A673 (cell line): ENCODE measurements at regions not wholly inside any gene's neighbourhood (a gene's known extent, or its start where the extent isn't known, plus 50 kb on each side); places are given as distances from the start of the nearest gene placed in this dataset.

Source experiments
- BruUV-seq: library from RNA; stranded (reverse); fragments of 400-500 nt; replicated peaks from 2 replicates; lab custom pipeline; 2021; lab: Mats Ljungman, UMichigan
- CTCF ChIA-PET: fragments of 300-600 bp; sonication (Branson Sonifier 250); formaldehyde crosslinking; loops from one replicate; lab custom pipeline; 2022; ENCODE audit warnings: antibody characterized with exemption; lab: Charles Lee
- POLR2A ChIA-PET: fragments of 300-600 bp; sonication (Branson Sonifier 250); formaldehyde crosslinking; loops from one replicate; lab custom pipeline; 2022; ENCODE audit warnings: antibody characterized with exemption; ENCODE audit not compliant: low non-redundant PET; lab: Charles Lee
- DNase-seq: peaks from one replicate; pipeline ENCODE4 v3.0.0-alpha.2; 2015; ENCODE audit warnings: low spot score
- H3K27ac ChIP-seq: fragments of 200-600 bp; sonication (generic); 2 replicates; pipeline ENCODE4 v1.5.1; 2016; ENCODE audit warnings: mixed run types, low read depth, mild to moderate bottlenecking, mixed read lengths, antibody characterized with exemption, low read length; ENCODE audit not compliant: poor library complexity, severe bottlenecking
- H3K27me3 ChIP-seq: fragments of 200-600 bp; sonication (generic); replicated peaks from 2 replicates; pipeline ENCODE4 v1.6.1; 2017; ENCODE audit warnings: mixed run types, low read depth, mild to moderate bottlenecking, mixed read lengths, antibody characterized with exemption, low read length; ENCODE audit not compliant: insufficient read depth, poor library complexity
- H3K36me3 ChIP-seq: fragments of 200-600 bp; sonication (generic); 2 replicates; pipeline ENCODE4 v1.6.1; 2016; ENCODE audit warnings: mixed run types, mild to moderate bottlenecking, mixed read lengths, antibody characterized with exemption, low read length; ENCODE audit not compliant: insufficient read depth, poor library complexity, severe bottlenecking
- H3K4me1 ChIP-seq: fragments of 200-600 bp; sonication (generic); 2 replicates; pipeline ENCODE4 v1.6.1; 2017; ENCODE audit warnings: mixed run types, mild to moderate bottlenecking, mixed read lengths, antibody characterized with exemption, low read length; ENCODE audit not compliant: insufficient read depth, poor library complexity, severe bottlenecking
- H3K4me3 ChIP-seq: fragments of 200-600 bp; sonication (generic); 2 replicates; pipeline ENCODE4 v1.5.1; 2016; ENCODE audit warnings: low read depth, mixed run types, mild to moderate bottlenecking, mixed read lengths, low read length; ENCODE audit not compliant: poor library complexity, severe bottlenecking
- H3K9me3 ChIP-seq: fragments of 200-600 bp; sonication (generic); 2 replicates; pipeline ENCODE4 v1.6.1; 2016; ENCODE audit warnings: mixed run types, low read depth, mild to moderate bottlenecking, mixed read lengths, antibody characterized with exemption, low read length; ENCODE audit not compliant: poor library complexity, severe bottlenecking
- CTCF ChIP-seq: fragments of 300-800, 200-600 bp; sonication (generic); conservative IDR thresholded peaks from 2 replicates; pipeline ENCODE4 v1.5.1; 2017; ENCODE audit warnings: low read depth, mild to moderate bottlenecking, antibody characterized with exemption, low read length, moderate library complexity, mixed read lengths
- EZH2 ChIP-seq: fragments of 200-600 bp; sonication (generic); IDR thresholded peaks from 2 replicates; pipeline ENCODE4 v1.6.1; 2017; ENCODE audit warnings: borderline replicate concordance, low read depth, mild to moderate bottlenecking, mixed read lengths, antibody characterized with exemption, low read length; ENCODE audit not compliant: poor library complexity, severe bottlenecking
- intact Hi-C: fragments of 100-400 bp; cut with micrococcal nuclease; formaldehyde crosslinking; loops from one replicate; pipeline ENCODE4 v1.10.0; 2022; ENCODE audit not compliant: unreplicated experiment

GRCh38 chr11:122478986-122479385 is 176.5 kb upstream of the UBASH3B start:
- peaks cover 3% of the 10 kb centered on the region for H3K9me3 ChIP-seq
- no peak for DNase-seq
- BruUV-seq: no TSS peak
- CTCF ChIA-PET: no interaction called here
- H3K4me1 ChIP-seq: no peaks in the 10 kb centered on the region
- POLR2A ChIA-PET: no interaction called here
- no peaks in the 10 kb centered on the region for H3K36me3 ChIP-seq
- no peak overlapping the region for H3K27ac ChIP-seq
- intact Hi-C loops: no loop called here
- H3K27me3 ChIP-seq: no peaks in the 10 kb centered on the region
- TF ChIP-seq EZH2 (no peak), CTCF (no peak)
- no peak overlapping the region for H3K4me3 ChIP-seq

GRCh38 chr11:122468965-122469364 is 186.6 kb upstream of the UBASH3B start:
- ChIA-PET CTCF (no interaction called here), POLR2A (interaction anchor here (0.5 kb wide), 1 partner anchor 216 kb away, joined by 3 read pairs; no protein-coding TSS in a partner anchor)
- Histone ChIP-seq H3K9me3 (no peaks in the 10 kb centered on the region), H3K27me3 (no peaks in the 10 kb centered on the region), H3K36me3 (no peaks in the 10 kb centered on the region), H3K4me1 (no peaks in the 10 kb centered on the region), H3K27ac (no peak overlapping the region), H3K4me3 (no peak overlapping the region)
- BruUV-seq: no TSS peak
- intact Hi-C loops: no loop called here
- TF ChIP-seq CTCF (no peak), EZH2 (no peak)
- DNase-seq: no peak

GRCh38 chr11:122463530-122463929 is 192.0 kb upstream of the UBASH3B start:
- H3K4me1 ChIP-seq: no peaks in the 10 kb centered on the region
- H3K36me3 ChIP-seq: no peaks in the 10 kb centered on the region
- intact Hi-C loops: no loop called here
- BruUV-seq: no TSS peak
- no peaks in the 10 kb centered on the region for H3K27me3 ChIP-seq
- no peak for TF ChIP-seq EZH2
- TF ChIP-seq CTCF: no peak
- no peak for DNase-seq
- no peak overlapping the region for H3K27ac ChIP-seq
- peaks cover 9% of the 10 kb centered on the region for H3K9me3 ChIP-seq
- POLR2A ChIA-PET: no interaction called here
- no peak overlapping the region for H3K4me3 ChIP-seq
- CTCF ChIA-PET: no interaction called here
